ENCODE measurements at regions not wholly inside any gene's neighbourhood (a gene's known extent, or its start where the extent isn't known, plus 50 kb on each side); places are given as distances from the start of the nearest gene placed in this dataset.

- TF ChIP-seq FOXP2 (optimal IDR thresholded peaks at IDR 0.05; ENCODE audit: borderline replicate concordance, extremely low read depth, extremely low read length, insufficient read depth) (no peak), POLR2AphosphoS5 (IDR thresholded peaks at IDR 0.05; ENCODE audit: low read depth, low read length) (no peak), SIN3A (IDR thresholded peaks at IDR 0.05; ENCODE audit: borderline replicate concordance, insufficient read depth, low read length) (no peak)
These were observed 227.0 kb downstream of the ZNF608 start for GRCh38 chr5:124519396-124519795.
